ENCODE measurements at regions not wholly inside any gene's neighbourhood (a gene's known extent, or its start where the extent isn't known, plus 50 kb on each side); places are given as distances from the start of the nearest gene placed in this dataset.
"Not testable (repeated sequence)": the region's sequence is repeated elsewhere in the genome, so short reads cannot be mapped to it uniquely, and the experiment has no call there.

DNA sequence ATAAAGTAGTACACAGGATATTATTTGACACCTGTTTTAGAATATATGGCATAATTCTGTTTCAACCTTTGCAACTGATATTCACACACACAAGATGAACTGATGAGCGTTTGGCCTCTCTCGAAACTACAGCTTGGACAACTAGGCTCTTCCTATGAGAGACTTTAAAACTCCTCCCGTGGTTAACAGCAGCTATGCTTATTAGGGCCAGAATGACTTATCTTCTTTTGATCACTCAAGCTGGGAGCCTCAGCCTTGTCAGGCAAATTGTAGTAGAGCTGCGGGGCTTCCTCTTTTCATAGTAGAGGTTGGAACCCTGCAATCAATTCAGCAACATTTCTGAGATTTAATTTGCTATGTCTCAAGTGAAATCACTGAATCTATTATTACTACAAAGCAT, 381.3 kb upstream of the ANKRD20A1 start:
- H3K9me3 Mint-ChIP-seq; DNase-seq; H3K27me3 Mint-ChIP-seq (ENCODE audit: low read depth); CTCF ChIA-PET; H3K4me3 Mint-ChIP-seq; intact Hi-C loops (cut with micrococcal nuclease); H3K27ac Mint-ChIP-seq; H3K4me1 Mint-ChIP-seq (ENCODE audit: low read depth); H3K36me3 Mint-ChIP-seq (ENCODE audit: low read depth): not testable (repeated sequence)

DNA sequence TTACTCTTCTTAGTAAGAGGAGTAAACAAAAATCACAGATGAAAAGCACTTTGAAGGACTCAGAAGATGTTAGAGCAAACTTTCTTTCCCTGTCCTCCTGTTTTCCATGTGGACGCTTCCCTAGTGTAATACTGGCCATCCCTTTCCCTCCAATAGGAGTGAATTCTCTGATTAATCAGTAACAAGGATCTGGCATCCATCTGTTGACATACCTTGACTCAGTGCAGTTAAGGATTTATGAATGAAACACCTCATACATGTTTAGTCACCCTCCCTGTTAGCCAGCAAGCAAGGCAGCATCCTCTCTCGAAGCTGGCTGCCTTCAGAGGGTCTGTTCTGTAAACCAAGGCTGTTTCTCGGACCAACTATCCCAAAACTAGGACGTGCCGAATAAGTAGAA, 388.0 kb upstream of the ANKRD20A1 start:
- H3K27ac Mint-ChIP-seq; H3K4me3 Mint-ChIP-seq; H3K9me3 Mint-ChIP-seq; CTCF ChIA-PET; DNase-seq; H3K4me1 Mint-ChIP-seq (ENCODE audit: low read depth); H3K27me3 Mint-ChIP-seq (ENCODE audit: low read depth); intact Hi-C loops (cut with micrococcal nuclease); H3K36me3 Mint-ChIP-seq (ENCODE audit: low read depth): not testable (repeated sequence)

DNA sequence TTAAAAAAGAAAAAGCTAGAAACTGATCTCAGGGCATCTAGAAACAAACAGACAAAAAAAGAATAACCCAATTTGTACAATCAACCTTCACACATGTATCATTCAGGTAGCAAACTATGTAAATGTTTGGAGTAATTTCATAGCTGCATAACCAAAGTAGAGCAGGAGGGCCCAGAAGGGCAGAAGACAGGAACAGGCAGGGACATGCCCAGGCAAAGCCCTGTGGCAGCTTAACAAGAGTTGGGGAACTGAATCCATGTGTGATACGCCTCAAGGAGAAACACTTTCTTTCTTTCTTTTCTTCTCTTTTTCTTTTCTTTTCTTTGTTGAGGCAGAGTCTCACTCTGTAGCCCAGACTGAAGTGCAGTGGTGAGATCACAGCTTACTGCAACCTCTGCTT, 390.4 kb upstream of the ANKRD20A1 start:
- H3K27me3 Mint-ChIP-seq (ENCODE audit: low read depth); H3K9me3 Mint-ChIP-seq; H3K27ac Mint-ChIP-seq; H3K4me3 Mint-ChIP-seq; DNase-seq; H3K36me3 Mint-ChIP-seq (ENCODE audit: low read depth); intact Hi-C loops (cut with micrococcal nuclease); CTCF ChIA-PET; H3K4me1 Mint-ChIP-seq (ENCODE audit: low read depth): not testable (repeated sequence)

DNA sequence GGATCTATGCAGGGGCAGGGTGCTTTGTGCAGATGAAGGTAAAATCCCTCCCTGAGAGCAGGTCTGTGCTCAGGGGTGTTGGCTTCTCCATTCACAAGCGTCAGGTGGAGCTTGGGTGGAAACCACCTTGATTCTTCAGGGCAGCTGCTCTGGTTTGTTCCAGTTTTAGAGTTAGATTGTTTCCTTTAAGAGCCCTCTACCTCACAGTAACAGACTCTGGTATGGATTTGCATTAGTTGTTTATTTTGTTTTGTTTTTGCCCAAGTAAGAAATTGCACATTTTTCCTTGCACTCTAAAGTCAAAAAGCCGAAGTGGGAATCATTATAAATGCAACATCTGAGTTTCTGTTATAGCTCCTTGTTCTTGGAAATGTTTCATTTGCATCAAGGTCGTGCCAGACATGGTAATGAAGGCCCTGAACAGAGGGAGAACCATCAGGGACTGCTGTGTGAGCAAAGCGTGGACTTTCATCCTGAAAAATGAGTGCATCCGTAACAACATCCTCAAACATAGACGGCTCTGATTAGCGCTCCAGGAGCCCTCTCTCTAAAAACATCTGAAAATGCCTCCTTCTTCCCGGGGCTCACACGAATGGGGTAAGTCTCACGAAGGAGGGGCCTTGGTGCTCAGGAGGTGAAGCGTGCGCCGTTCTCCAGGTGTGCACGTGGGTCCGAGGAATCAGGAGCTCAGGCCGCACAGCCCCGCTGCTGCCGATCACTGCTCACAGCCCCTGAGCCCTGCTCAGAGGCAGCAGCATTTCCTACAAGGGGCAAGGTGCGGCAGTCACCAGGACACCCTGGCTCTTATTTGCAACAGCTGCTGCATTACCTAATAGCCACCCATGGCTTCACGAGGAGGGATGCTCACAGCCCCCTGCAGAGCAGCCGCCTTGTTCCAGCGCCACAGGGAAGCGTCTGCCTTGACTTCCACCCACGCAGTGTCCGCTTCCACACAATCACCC, 396.7 kb upstream of the ANKRD20A1 start:
- H3K27me3 Mint-ChIP-seq (ENCODE audit: low read depth); H3K9me3 Mint-ChIP-seq; DNase-seq; CTCF ChIA-PET; H3K27ac Mint-ChIP-seq; H3K4me3 Mint-ChIP-seq; intact Hi-C loops (cut with micrococcal nuclease); H3K36me3 Mint-ChIP-seq (ENCODE audit: low read depth); H3K4me1 Mint-ChIP-seq (ENCODE audit: low read depth): not testable (repeated sequence)

DNA sequence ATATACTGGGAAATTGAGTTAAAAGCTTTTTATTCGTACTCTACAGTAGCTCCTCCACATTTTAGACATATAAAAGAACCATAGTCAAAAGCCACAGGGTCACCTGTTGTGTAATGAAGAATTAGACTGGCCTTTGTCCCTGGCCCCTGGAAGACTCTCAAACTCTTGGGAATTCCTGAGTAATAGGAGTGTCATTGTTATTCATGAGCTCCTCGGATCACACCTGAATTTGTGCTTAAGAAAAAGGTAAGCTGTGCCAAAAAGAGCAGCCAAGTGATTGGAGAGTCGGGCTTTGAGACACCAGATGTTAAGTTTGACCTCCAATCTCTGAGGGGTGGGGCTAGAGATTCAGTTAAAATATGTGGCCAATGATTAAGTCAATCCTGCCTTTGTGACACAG, 405.8 kb upstream of the ANKRD20A1 start:
- DNase-seq; H3K36me3 Mint-ChIP-seq (ENCODE audit: low read depth); intact Hi-C loops (cut with micrococcal nuclease); H3K27ac Mint-ChIP-seq; H3K4me3 Mint-ChIP-seq; H3K4me1 Mint-ChIP-seq (ENCODE audit: low read depth); CTCF ChIA-PET; H3K9me3 Mint-ChIP-seq; H3K27me3 Mint-ChIP-seq (ENCODE audit: low read depth): not testable (repeated sequence)

DNA sequence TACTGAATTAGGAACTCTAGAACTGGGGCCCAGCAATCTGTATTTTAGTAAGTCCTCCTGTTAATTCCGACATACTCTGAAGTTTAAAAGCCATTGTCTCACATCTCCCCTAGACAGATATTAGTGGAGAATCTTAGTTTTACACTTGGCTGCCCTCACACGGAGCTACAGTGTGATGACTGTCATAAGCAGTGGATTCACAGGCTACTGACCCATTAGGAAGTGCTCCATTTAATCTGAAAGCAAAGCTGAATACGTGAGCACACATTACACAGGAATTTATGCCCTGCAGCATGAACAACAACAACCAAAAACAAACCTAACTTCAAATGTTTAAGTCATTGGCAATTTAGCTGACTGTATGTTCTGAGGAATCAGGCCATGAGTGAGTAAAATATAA, 416.4 kb upstream of the ANKRD20A1 start:
- intact Hi-C loops (cut with micrococcal nuclease); H3K4me1 Mint-ChIP-seq (ENCODE audit: low read depth); H3K4me3 Mint-ChIP-seq; DNase-seq; H3K36me3 Mint-ChIP-seq (ENCODE audit: low read depth); H3K9me3 Mint-ChIP-seq; H3K27ac Mint-ChIP-seq; H3K27me3 Mint-ChIP-seq (ENCODE audit: low read depth); CTCF ChIA-PET: not testable (repeated sequence)

DNA sequence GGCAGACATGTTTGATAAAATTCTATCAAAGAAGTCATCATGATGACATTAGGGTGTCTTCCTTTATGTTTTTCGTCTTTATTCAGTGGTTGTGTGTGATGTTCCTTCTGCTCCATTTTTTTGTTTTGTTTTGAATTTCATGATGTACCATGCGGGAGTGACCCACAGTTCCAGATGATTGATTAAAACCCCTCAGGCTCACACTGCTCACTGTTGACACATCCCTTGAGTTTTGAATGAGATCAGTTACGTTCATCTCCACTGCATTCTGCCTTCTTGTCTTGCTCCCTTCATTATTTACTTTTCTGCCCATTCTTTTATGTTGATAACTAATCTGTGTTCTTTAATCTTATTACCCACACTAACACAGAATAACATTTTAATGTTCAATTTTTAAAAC, 421.7 kb upstream of the ANKRD20A1 start:
- H3K4me1 Mint-ChIP-seq (ENCODE audit: low read depth); DNase-seq; H3K4me3 Mint-ChIP-seq; H3K36me3 Mint-ChIP-seq (ENCODE audit: low read depth); intact Hi-C loops (cut with micrococcal nuclease); H3K27me3 Mint-ChIP-seq (ENCODE audit: low read depth); H3K27ac Mint-ChIP-seq; CTCF ChIA-PET; H3K9me3 Mint-ChIP-seq: not testable (repeated sequence)

DNA sequence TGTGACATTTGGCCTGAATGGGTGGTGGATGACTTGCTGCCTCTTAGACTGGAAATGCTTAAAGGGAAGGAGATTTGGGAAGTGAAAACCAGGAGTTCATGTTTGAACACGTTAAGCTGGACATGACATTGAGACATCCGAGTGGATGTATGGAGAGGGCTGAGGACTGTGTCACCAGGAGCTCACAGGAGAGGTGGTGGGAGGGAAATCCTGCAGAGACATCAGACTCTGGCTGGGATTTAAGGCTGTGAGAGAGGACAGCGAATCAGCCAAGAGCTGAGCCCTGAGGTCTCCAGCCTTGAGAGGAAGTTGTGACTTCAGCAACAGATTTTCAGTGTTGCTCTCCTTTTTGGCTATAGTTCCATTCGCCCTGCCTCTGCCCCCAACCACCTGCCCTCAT, 432.5 kb upstream of the SPATA31A3 start:
- CTCF ChIA-PET; intact Hi-C loops (cut with micrococcal nuclease); H3K36me3 Mint-ChIP-seq (ENCODE audit: low read depth); DNase-seq; H3K27me3 Mint-ChIP-seq (ENCODE audit: low read depth); H3K4me1 Mint-ChIP-seq (ENCODE audit: low read depth); H3K27ac Mint-ChIP-seq; H3K4me3 Mint-ChIP-seq; H3K9me3 Mint-ChIP-seq: not testable (repeated sequence)

DNA sequence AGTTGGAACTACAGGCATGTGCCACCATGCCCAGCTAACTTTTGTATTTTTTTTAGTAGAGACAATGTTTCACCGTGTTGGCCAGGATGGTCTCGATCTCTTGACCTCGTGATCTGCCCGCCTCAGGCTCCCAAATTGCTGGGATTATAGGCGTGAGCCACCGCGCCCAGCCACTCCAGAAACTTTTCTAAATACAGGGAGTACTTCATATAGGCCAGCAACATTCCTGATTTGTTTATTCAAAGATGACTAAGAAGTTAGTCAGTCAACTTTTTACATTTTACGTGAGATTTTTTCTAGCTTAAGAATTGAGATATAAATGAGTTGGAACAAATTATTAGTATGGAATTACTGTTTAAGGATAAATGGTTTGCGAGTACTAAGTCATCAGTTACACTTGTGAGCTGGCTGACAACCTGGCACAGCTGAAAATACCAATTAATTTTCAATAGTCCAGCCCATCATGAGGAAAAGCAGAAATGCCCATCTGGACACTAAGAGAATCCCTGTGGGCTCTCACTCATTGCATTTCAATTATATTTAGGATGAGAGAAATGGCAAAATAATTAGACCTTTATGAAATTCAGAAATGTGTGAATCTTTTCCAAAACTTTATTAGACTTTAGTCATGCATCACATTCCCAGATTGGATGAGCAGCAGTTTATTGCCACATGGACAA, 430.8 kb upstream of the SPATA31A3 start:
- H3K27ac Mint-ChIP-seq; H3K27me3 Mint-ChIP-seq (ENCODE audit: low read depth); H3K9me3 Mint-ChIP-seq; H3K4me3 Mint-ChIP-seq; H3K4me1 Mint-ChIP-seq (ENCODE audit: low read depth); H3K36me3 Mint-ChIP-seq (ENCODE audit: low read depth); DNase-seq; intact Hi-C loops (cut with micrococcal nuclease); CTCF ChIA-PET: not testable (repeated sequence)

DNA sequence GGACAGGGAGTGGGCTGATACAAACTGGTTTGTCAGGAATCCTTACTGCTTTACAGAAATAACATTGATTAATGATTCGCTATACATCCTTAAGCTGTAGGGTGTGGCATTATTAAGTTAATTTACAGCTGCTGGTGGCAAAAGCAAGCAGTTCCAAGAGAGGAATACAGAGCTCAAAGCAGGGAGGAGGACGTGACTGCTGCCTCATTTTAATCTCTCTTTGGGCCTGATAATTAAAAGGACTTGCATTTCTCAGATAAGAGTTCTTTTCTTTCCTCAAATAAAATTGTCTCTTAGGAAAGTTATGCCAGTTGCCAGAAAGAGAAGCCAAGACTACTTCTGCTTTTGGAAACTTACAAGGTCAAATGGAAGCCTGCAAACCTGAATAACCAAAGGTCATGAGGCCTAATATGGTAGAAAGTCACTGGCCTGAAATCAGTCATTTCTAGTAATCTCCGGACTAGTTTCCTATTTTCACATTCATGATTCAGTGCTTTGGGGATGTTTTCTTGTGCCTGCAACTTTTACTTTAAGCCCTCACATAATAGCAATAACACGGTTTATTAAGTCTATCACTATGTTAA, 426.2 kb upstream of the SPATA31A3 start:
- intact Hi-C loops (cut with micrococcal nuclease); H3K4me1 Mint-ChIP-seq (ENCODE audit: low read depth); CTCF ChIA-PET; DNase-seq; H3K27ac Mint-ChIP-seq; H3K4me3 Mint-ChIP-seq; H3K27me3 Mint-ChIP-seq (ENCODE audit: low read depth); H3K36me3 Mint-ChIP-seq (ENCODE audit: low read depth); H3K9me3 Mint-ChIP-seq: not testable (repeated sequence)

DNA sequence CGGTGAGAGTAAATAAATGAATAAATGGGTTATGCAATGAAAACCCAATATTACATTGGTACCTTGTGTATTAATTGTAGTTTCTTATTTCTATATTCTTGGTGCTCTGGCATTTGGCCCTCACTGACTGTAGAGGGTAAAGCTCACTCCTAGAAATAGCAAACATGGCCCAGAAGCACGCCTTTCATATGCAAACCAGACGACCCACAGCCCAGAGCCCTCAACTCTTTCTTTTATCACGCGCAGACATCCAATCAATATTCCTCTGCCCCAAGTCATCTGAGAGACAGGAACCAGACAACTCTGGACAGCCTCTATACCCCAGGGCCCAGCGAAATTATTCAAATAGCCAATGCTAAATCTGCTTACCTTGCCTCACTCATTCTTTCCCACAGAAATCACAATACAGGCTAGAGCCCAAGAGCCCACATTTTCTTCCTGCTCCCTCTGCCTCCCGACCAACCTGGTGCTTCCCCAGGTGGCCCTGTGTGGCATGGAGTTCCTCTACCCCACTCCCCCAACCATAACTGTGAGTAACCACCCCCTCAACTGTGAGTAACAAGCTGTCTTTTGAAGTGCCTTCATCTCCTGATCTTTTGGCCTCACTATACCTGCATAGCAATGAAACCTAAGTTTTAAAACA, 425.1 kb upstream of the SPATA31A3 start:
- intact Hi-C loops (cut with micrococcal nuclease); DNase-seq; H3K36me3 Mint-ChIP-seq (ENCODE audit: low read depth); H3K27ac Mint-ChIP-seq; H3K4me1 Mint-ChIP-seq (ENCODE audit: low read depth); H3K27me3 Mint-ChIP-seq (ENCODE audit: low read depth); H3K9me3 Mint-ChIP-seq; CTCF ChIA-PET; H3K4me3 Mint-ChIP-seq: not testable (repeated sequence)

DNA sequence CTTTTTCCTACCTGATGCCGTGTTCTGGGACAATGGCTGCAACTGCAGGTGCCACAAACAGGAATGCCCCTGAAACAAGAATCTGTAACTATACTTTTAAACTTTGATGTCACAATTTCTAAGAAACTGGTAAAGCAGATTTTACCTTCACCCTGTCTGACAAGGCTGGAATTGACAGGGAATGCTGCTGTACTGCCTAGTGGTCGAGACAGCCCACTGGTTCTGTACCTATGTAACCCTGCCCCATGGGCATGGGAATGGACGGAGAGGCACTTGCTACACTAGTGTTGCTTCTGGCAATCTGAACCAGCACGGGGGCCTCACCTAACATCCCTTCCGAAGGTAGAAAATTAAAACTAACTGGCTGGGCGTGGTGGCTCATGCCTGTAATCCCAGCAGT, 424.3 kb upstream of the SPATA31A3 start:
- CTCF ChIA-PET; H3K4me1 Mint-ChIP-seq (ENCODE audit: low read depth); H3K9me3 Mint-ChIP-seq; H3K27ac Mint-ChIP-seq; DNase-seq; H3K36me3 Mint-ChIP-seq (ENCODE audit: low read depth); intact Hi-C loops (cut with micrococcal nuclease); H3K4me3 Mint-ChIP-seq; H3K27me3 Mint-ChIP-seq (ENCODE audit: low read depth): not testable (repeated sequence)

Measured in activated naive CD4-positive, alpha-beta T cell treated with anti-CD3 and anti-CD28 coated beads for 36 hours (primary cell).